A549 (cell line): ENCODE measurements at regions not wholly inside any gene's neighbourhood (a gene's known extent, or its start where the extent isn't known, plus 50 kb on each side); places are given as distances from the start of the nearest gene placed in this dataset.
A peak's percentile ranks its signal among the peaks of the same experiment; 100 is the strongest.

ENCODE experiments used
- ATAC-seq, 2 experiments: fragments of 200-7000 bp in 1 of 2; fragments of >200 bp in 1 of 2; cut with Nextera tagmentation in 1 of 2; cut with Tn5 transposase in 1 of 2; 3 replicates each; pipeline versions ENCODE4 v1.8.0 to v1.9.1; 2018 to 2020; ENCODE audit warnings: mild to moderate bottlenecking in 1 of 2, moderate library complexity in 1 of 2
- CTCF ChIA-PET: fragments of 300-600 bp; sonication (Branson Sonifier 250); formaldehyde crosslinking; extraction: SDS; loops from one replicate; lab custom pipeline; 2021; ENCODE audit warnings: antibody characterized with exemption, inconsistent platforms; lab: Yijun Ruan, JAX
- POLR2A ChIA-PET: fragments of 350-600 bp; formaldehyde crosslinking; extraction: SDS; loops from one replicate; lab custom pipeline; 2021; ENCODE audit warnings: antibody characterized with exemption, inconsistent platforms; lab: Yijun Ruan, JAX
- DNase-seq, 2 experiments: peaks; one replicate each; pipeline versions ENCODE4 v3.0.0 to v3.0.0-alpha.2; 2011 to 2016; ENCODE audit warnings: low read depth in 1 of 2, low spot score in 1 of 2
- FAIRE-seq: peaks from 2 replicates; lab custom pipeline; 2011; peaks lifted over from hg19 to GRCh38; lab: Jason Lieb, UNC
- H3K27ac ChIP-seq, 2 experiments: fragments of >200 bp; sonication (Bioruptor Twin); formaldehyde crosslinking; 3 replicates each; pipeline ENCODE4 v1.5.1; 2016 to 2017
- H3K4me1 ChIP-seq: fragments of >200 bp; sonication (Bioruptor Twin); formaldehyde crosslinking; 3 replicates; pipeline ENCODE4 v1.6.1; 2016
- H3K4me2 ChIP-seq: fragments of >200 bp; sonication (Bioruptor Twin); formaldehyde crosslinking; 3 replicates; pipeline ENCODE4 v1.6.1; 2016
- H3K4me3 ChIP-seq: fragments of >200 bp; sonication (Bioruptor Twin); formaldehyde crosslinking; 3 replicates; pipeline ENCODE4 v1.5.1; 2016
- H3K9me3 ChIP-seq: fragments of >200 bp; sonication (Bioruptor Twin); formaldehyde crosslinking; 3 replicates; pipeline ENCODE4 v1.6.1; 2016
- CHD2 ChIP-seq: fragments of 150-350 bp; IDR thresholded peaks from 2 replicates; pipeline ENCODE4 v1.6.1; 2014; ENCODE audit warnings: low read length; ENCODE audit not compliant: partially characterized antibody
- E2F6 ChIP-seq: IDR thresholded peaks from 2 replicates; pipeline ENCODE4 v1.6.1; 2012; ENCODE audit warnings: low read depth, borderline replicate concordance
- ESRRA ChIP-seq: fragments of 150-350 bp; IDR thresholded peaks from 2 replicates; pipeline ENCODE4 v1.6.1; 2014; ENCODE audit warnings: mild to moderate bottlenecking, low read length, borderline replicate concordance
- FOSB ChIP-seq: fragments of 250-450 bp; sonication (Bioruptor Pico); IDR thresholded peaks from 2 replicates; pipeline ENCODE4 v1.5.0; 2020; ENCODE audit warnings: mild to moderate bottlenecking, moderate library complexity
- FOXS1 ChIP-seq: fragments of 250-450 bp; sonication (Bioruptor Pico); IDR thresholded peaks from 2 replicates; pipeline ENCODE4 v1.5.0; 2020; ENCODE audit warnings: mild to moderate bottlenecking, moderate library complexity
- HOXA7 ChIP-seq: fragments of 250-450 bp; sonication (Bioruptor Pico); IDR thresholded peaks from 2 replicates; pipeline ENCODE4 v1.5.0; 2020; ENCODE audit warnings: mild to moderate bottlenecking, moderate library complexity
- NFE2L2 ChIP-seq: fragments of 150-350 bp; conservative IDR thresholded peaks from 2 replicates; pipeline ENCODE4 v1.6.1; 2014; ENCODE audit warnings: low read length
- PHF8 ChIP-seq: fragments of 200-600 bp; sonication (generic); IDR thresholded peaks from 2 replicates; pipeline ENCODE4 v1.6.1; 2016; ENCODE audit warnings: low read depth, mild to moderate bottlenecking, antibody characterized with exemption, moderate library complexity, borderline replicate concordance
- RAD21 ChIP-seq, 2 experiments: fragments of >200 bp in 1 of 2; sonication (Bioruptor Twin) in 1 of 2; formaldehyde crosslinking in 1 of 2; IDR thresholded peaks in 1 of 2; conservative IDR thresholded peaks in 1 of 2; 2 replicates in 1 of 2; 3 replicates in 1 of 2; pipeline ENCODE4 v1.6.1; 2012 to 2018; ENCODE audit warnings: inconsistent platforms in 1 of 2
- REST ChIP-seq: fragments of 200-600 bp; sonication (generic); IDR thresholded peaks from 2 replicates; pipeline ENCODE4 v1.6.1; 2016; ENCODE audit warnings: antibody characterized with exemption, mild to moderate bottlenecking, moderate library complexity
- SMC3 ChIP-seq: fragments of >200 bp; sonication (Bioruptor Twin); formaldehyde crosslinking; IDR thresholded peaks from 3 replicates; pipeline ENCODE4 v1.6.1; 2018; ENCODE audit warnings: inconsistent platforms
- SREBF2 ChIP-seq: fragments of 450-650 bp; IDR thresholded peaks from 2 replicates; pipeline ENCODE4 v1.6.1; 2014; ENCODE audit warnings: mild to moderate bottlenecking, moderate library complexity
- TP53 ChIP-seq: fragments of 250-450 bp; sonication (Bioruptor Pico); IDR thresholded peaks from 2 replicates; pipeline ENCODE4 v1.5.0; 2021; ENCODE audit warnings: mild to moderate bottlenecking, moderate library complexity
- WGBS: methylation state at CpG from one replicate; pipeline ENCODE4 v1.1.6; 2017; ENCODE audit errors: missing lambda C conversion rate; 5-methylcytosine and 5-hydroxymethylcytosine counted together
- TF ChIP-seq, protein P1 (sequence below): fragments of >200 bp; sonication (Bioruptor Twin); formaldehyde crosslinking; IDR thresholded peaks from 3 replicates; pipeline ENCODE4 v1.5.1; 2016

- 23% methylated on average over 6 of the region's 6 CpGs for WGBS
- FAIRE-seq (peak; percentile 79), DNase-seq (peak; percentile 18 to 71), ATAC-seq (peak; percentile 78 to 84; a peak in 5 of 6 replicates)
- CTCF ChIA-PET = interaction anchor here (0.7 to 3.4 kb wide), 16 partner anchors 9 to 801 kb away, joined by 3 to 21 read pairs (median 3); no protein-coding TSS in a partner anchor
- H3K4me1 ChIP-seq = peaks cover 11% of the 10 kb centered on the region
- no peak overlapping the region for H3K4me3 ChIP-seq
- POLR2A ChIA-PET = no interaction called here
- H3K9me3 ChIP-seq = no peaks in the 10 kb centered on the region
- TF ChIP-seq ESRRA = no peak
- TF ChIP-seq SMC3 = peak; percentile 76
- TF ChIP-seq, protein P1, sequence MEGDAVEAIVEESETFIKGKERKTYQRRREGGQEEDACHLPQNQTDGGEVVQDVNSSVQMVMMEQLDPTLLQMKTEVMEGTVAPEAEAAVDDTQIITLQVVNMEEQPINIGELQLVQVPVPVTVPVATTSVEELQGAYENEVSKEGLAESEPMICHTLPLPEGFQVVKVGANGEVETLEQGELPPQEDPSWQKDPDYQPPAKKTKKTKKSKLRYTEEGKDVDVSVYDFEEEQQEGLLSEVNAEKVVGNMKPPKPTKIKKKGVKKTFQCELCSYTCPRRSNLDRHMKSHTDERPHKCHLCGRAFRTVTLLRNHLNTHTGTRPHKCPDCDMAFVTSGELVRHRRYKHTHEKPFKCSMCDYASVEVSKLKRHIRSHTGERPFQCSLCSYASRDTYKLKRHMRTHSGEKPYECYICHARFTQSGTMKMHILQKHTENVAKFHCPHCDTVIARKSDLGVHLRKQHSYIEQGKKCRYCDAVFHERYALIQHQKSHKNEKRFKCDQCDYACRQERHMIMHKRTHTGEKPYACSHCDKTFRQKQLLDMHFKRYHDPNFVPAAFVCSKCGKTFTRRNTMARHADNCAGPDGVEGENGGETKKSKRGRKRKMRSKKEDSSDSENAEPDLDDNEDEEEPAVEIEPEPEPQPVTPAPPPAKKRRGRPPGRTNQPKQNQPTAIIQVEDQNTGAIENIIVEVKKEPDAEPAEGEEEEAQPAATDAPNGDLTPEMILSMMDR = peak; percentile 73
- TF ChIP-seq REST = no peak
- TF ChIP-seq E2F6 = no peak
- no peak for TF ChIP-seq HOXA7 (CRISPR knock-in tag)
- TF ChIP-seq RAD21 (conservative IDR thresholded peaks at IDR 0.05 in 1 of 2, IDR thresholded peaks at IDR 0.05 in 1 of 2) = peak; percentile 83 to 84
- TF ChIP-seq FOXS1 (CRISPR knock-in tag) = no peak
- TF ChIP-seq PHF8 = no peak
- H3K27ac ChIP-seq = no peak overlapping the region
- H3K4me2 ChIP-seq = no peak overlapping the region
Measured at GRCh38 chr14:54338696-54339317, 58.0 kb upstream of the CDKN3 start.

DNA sequence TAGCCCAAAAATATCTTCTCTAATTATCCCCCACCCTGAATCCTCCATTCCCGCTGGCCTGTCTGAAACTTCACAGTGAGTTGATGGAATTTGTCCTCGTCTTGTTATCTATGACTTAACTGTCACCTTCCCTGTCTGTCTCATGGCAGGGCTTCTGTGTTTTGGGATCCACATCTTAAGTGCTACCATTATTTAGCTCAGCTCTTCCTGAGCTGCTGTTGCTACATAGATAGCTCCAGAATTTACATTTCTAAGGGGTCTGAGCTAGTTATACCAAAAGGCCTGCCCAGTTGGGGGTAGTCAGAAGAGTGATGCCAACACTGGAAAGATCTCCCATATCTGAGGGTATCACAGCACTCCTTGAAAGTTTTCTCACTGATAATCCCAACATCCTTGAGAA is 57.0 kb upstream of the CDKN3 start:
- WGBS = 85% methylated on average over 2 of the region's 2 CpGs
- DNase-seq (no peak), FAIRE-seq (no peak), ATAC-seq (no peak)
- Histone ChIP-seq H3K27ac (no peak overlapping the region), H3K9me3 (no peaks in the 10 kb centered on the region), H3K4me2 (no peak overlapping the region), H3K4me3 (no peak overlapping the region), H3K4me1 (peaks cover 11% of the 10 kb centered on the region)
- POLR2A ChIA-PET = no interaction called here
- CTCF ChIA-PET = interaction anchor here (0.8 to 3.4 kb wide), 6 partner anchors 8 to 802 kb away, joined by 3 to 21 read pairs (median 6); no protein-coding TSS in a partner anchor
- no peak for TF ChIP-seq SREBF2
- TF ChIP-seq CHD2 = no peak
- TF ChIP-seq FOSB = no peak
- no peak for TF ChIP-seq TP53 (CRISPR knock-in tag)

- DNase-seq (no peak), ATAC-seq (no peak), FAIRE-seq (no peak)
- Histone ChIP-seq H3K4me1 (no peaks in the 10 kb centered on the region), H3K4me2 (no peak overlapping the region)
- ChIA-PET CTCF (interaction anchor here (0.6 to 1.7 kb wide), 3 partner anchors 11 to 805 kb away, joined by 3 to 7 read pairs (median 3); no protein-coding TSS in a partner anchor), POLR2A (no interaction called here)
- no peak for TF ChIP-seq NFE2L2
- TF ChIP-seq, all 56 proteins: peak for 0
- WGBS = 96% methylated on average over 3 of the region's 3 CpGs
- Histone ChIP-seq H3K4me3 (no peak overlapping the region), H3K27ac (no peak overlapping the region), H3K9me3 (no peaks in the 10 kb centered on the region)
Measured at GRCh38 chr14:54342806-54343205, 54.0 kb upstream of the CDKN3 start.
